H9 (cell line): ENCODE measurements at regions not wholly inside any gene's neighbourhood (a gene's known extent, or its start where the extent isn't known, plus 50 kb on each side); places are given as distances from the start of the nearest gene placed in this dataset.

ENCODE experiments used
- DNase-seq: peaks from one replicate; pipeline ENCODE4 v3.0.0-alpha.2; 2017
- H2AFZ ChIP-seq: one replicate; pipeline ENCODE4 v1.6.1; 2013; ENCODE audit warnings: mild to moderate bottlenecking, low read length, control low read depth, moderate library complexity
- H2AK5ac ChIP-seq: 2 replicates; pipeline ENCODE4 v1.6.1; 2013; ENCODE audit warnings: low read length, control low read depth, mixed read lengths; ENCODE audit not compliant: insufficient read length
- H2BK120ac ChIP-seq: one replicate; pipeline ENCODE4 v1.6.1; 2013; ENCODE audit warnings: low read depth, mild to moderate bottlenecking, low read length, control low read depth, inconsistent platforms; ENCODE audit not compliant: poor library complexity, severe bottlenecking
- H2BK12ac ChIP-seq: 2 replicates; pipeline ENCODE4 v1.6.1; 2013; ENCODE audit warnings: low read length, control low read depth, mixed read lengths, low read depth; ENCODE audit not compliant: insufficient read length
- H2BK15ac ChIP-seq: 2 replicates; pipeline ENCODE4 v1.6.1; 2013; ENCODE audit warnings: low read depth, low read length, control low read depth
- H2BK20ac ChIP-seq: one replicate; pipeline ENCODE4 v1.6.1; 2013; ENCODE audit warnings: low read depth, mild to moderate bottlenecking, low read length, control low read depth, inconsistent platforms; ENCODE audit not compliant: poor library complexity, severe bottlenecking
- H2BK5ac ChIP-seq: 2 replicates; pipeline ENCODE4 v1.6.1; 2013; ENCODE audit warnings: low read length, control low read depth, mixed read lengths; ENCODE audit not compliant: insufficient read length
- H3K14ac ChIP-seq: 2 replicates; pipeline ENCODE4 v1.6.1; 2013; ENCODE audit warnings: low read length, control low read depth; ENCODE audit not compliant: insufficient read depth
- H3K18ac ChIP-seq: 2 replicates; pipeline ENCODE4 v1.6.1; 2013; ENCODE audit warnings: low read depth, mild to moderate bottlenecking, mixed read lengths, low read length, control low read depth; ENCODE audit not compliant: insufficient read length
- H3K23ac ChIP-seq: 2 replicates; pipeline ENCODE4 v1.6.1; 2013; ENCODE audit warnings: low read length, control low read depth, mixed read lengths, low read depth; ENCODE audit not compliant: insufficient read length
- H3K23me2 ChIP-seq: 2 replicates; pipeline ENCODE4 v1.6.1; 2013; ENCODE audit warnings: low read depth, mild to moderate bottlenecking, mixed read lengths, low read length, control low read depth; ENCODE audit not compliant: insufficient read length, poor library complexity, severe bottlenecking
- H3K27ac ChIP-seq: 2 replicates; pipeline ENCODE4 v1.5.1; 2013; ENCODE audit warnings: low read length, control low read depth, mixed read lengths, low read depth; ENCODE audit not compliant: insufficient read length
- H3K27me3 ChIP-seq: 2 replicates; pipeline ENCODE4 v1.6.1; 2013; ENCODE audit warnings: low read length, control low read depth, inconsistent platforms; ENCODE audit not compliant: insufficient read depth
- H3K4ac ChIP-seq: 2 replicates; pipeline ENCODE4 v1.6.1; 2013; ENCODE audit warnings: low read depth, mild to moderate bottlenecking, control low read depth, inconsistent platforms, low read length, moderate library complexity
- H3K4me1 ChIP-seq: 2 replicates; pipeline ENCODE4 v1.6.1; 2013; ENCODE audit warnings: low read length, control low read depth, inconsistent platforms; ENCODE audit not compliant: insufficient read depth
- H3K4me2 ChIP-seq: 2 replicates; pipeline ENCODE4 v1.6.1; 2013; ENCODE audit warnings: low read length, control low read depth, mixed read lengths; ENCODE audit not compliant: insufficient read length, insufficient read depth
- H3K56ac ChIP-seq: 2 replicates; pipeline ENCODE4 v1.6.1; 2013; ENCODE audit warnings: low read depth, mild to moderate bottlenecking, mixed read lengths, low read length, control low read depth; ENCODE audit not compliant: insufficient read length
- H3K79me1 ChIP-seq: 2 replicates; pipeline ENCODE4 v1.6.1; 2013; ENCODE audit warnings: low read depth, mild to moderate bottlenecking, moderate library complexity, low read length, control low read depth, inconsistent platforms; ENCODE audit not compliant: insufficient read depth, poor library complexity, severe bottlenecking
- H3K79me2 ChIP-seq: 2 replicates; pipeline ENCODE4 v1.6.1; 2013; ENCODE audit warnings: low read length, control low read depth, inconsistent platforms; ENCODE audit not compliant: insufficient read depth
- H3K9ac ChIP-seq: 2 replicates; pipeline ENCODE4 v1.6.1; 2013; ENCODE audit warnings: low read length, control low read depth, mixed read lengths; ENCODE audit not compliant: insufficient read length; ENCODE audit errors: extremely low read depth
- H3K9me3 ChIP-seq: one replicate; pipeline ENCODE4 v1.6.1; 2013; ENCODE audit warnings: low read depth, low read length, inconsistent platforms; ENCODE audit not compliant: control insufficient read depth
- H3T11ph ChIP-seq: one replicate; pipeline ENCODE4 v1.6.1; 2013; ENCODE audit warnings: mild to moderate bottlenecking, low read length, control low read depth, inconsistent platforms
- H4K20me1 ChIP-seq: one replicate; pipeline ENCODE4 v1.6.1; 2013; ENCODE audit not compliant: control insufficient read depth, insufficient read length, insufficient read depth
- H4K5ac ChIP-seq: 2 replicates; pipeline ENCODE4 v1.6.1; 2013; ENCODE audit warnings: low read depth, mild to moderate bottlenecking, mixed read lengths, low read length, control low read depth; ENCODE audit not compliant: insufficient read length
- H4K8ac ChIP-seq: replicated peaks from 2 replicates; pipeline ENCODE4 v1.6.1; 2013; ENCODE audit warnings: low read length, control low read depth, mixed read lengths, low read depth; ENCODE audit not compliant: insufficient read length
- H4K91ac ChIP-seq: 2 replicates; pipeline ENCODE4 v1.6.1; 2013; ENCODE audit warnings: low read depth, mild to moderate bottlenecking, moderate library complexity, mixed read lengths, low read length, control low read depth; ENCODE audit not compliant: insufficient read length
- H3K27ac Mint-ChIP-seq, 3 experiments: 2 replicates in 2 of 3; 3 replicates in 1 of 3; pipeline ENCODE4 v1.8.0; 2020 to 2021; ENCODE audit warnings: mixed read lengths in 3 of 3, mild to moderate bottlenecking in 1 of 3, moderate library complexity in 1 of 3
- H3K27me3 Mint-ChIP-seq: 2 replicates; pipeline ENCODE4 v1.8.0; 2021; ENCODE audit warnings: low read depth, mild to moderate bottlenecking, moderate library complexity, mixed read lengths
- H3K36me3 Mint-ChIP-seq, 3 experiments: 2 replicates in 2 of 3; 3 replicates in 1 of 3; pipeline ENCODE4 v1.8.0; 2020 to 2021; ENCODE audit warnings: low read depth in 3 of 3, mixed read lengths in 3 of 3; ENCODE audit not compliant: insufficient read depth in 1 of 3
- H3K4me1 Mint-ChIP-seq, 2 experiments: 2 replicates each; pipeline ENCODE4 v1.8.0; 2020; ENCODE audit warnings: mixed read lengths in 2 of 2
- H3K4me3 Mint-ChIP-seq, 2 experiments: 2 replicates in 1 of 2; 3 replicates in 1 of 2; pipeline ENCODE4 v1.8.0; 2020 to 2021; ENCODE audit warnings: mild to moderate bottlenecking in 2 of 2, mixed read lengths in 2 of 2, moderate library complexity in 1 of 2
- H3K9me3 Mint-ChIP-seq, 2 experiments: 2 replicates in 1 of 2; 3 replicates in 1 of 2; pipeline ENCODE4 v1.8.0; 2020; ENCODE audit warnings: mild to moderate bottlenecking in 2 of 2, mixed read lengths in 2 of 2, moderate library complexity in 1 of 2
- CTCF ChIP-seq: fragments of 200-600 bp; sonication (generic); conservative IDR thresholded peaks from 3 replicates; pipeline ENCODE4 v1.8.0; 2021; ENCODE audit warnings: antibody characterized with exemption, mild to moderate bottlenecking
- WGBS: extraction: QIAGEN DNeasy Blood & Tissue Kit; methylation state at CpG from one replicate; pipeline ENCODE4 v1.1.7; 2013; ENCODE audit warnings: missing lambda C conversion rate, low lambda C conversion rate, mixed read lengths; ENCODE audit not compliant: insufficient read length; ENCODE audit errors: extremely low coverage; 5-methylcytosine and 5-hydroxymethylcytosine counted together

GRCh38 chr17:36839256-36839655 is 98.0 kb upstream of the LHX1 start:
- H3K14ac ChIP-seq: no peak overlapping the region
- no peaks in the 10 kb centered on the region for H3K23me2 ChIP-seq
- Mint-ChIP-seq H3K36me3 (peaks cover 0 to 8% (median 0%) of the 10 kb centered on the region in 3 experiments; a peak in 2 of 7 replicates), H3K4me1 (peaks cover 23 to 38% of the 10 kb centered on the region in 2 experiments), H3K27ac (no peak overlapping the region), H3K27me3 (peaks cover 38% of the 10 kb centered on the region), H3K4me3 (no peak overlapping the region), H3K9me3 (peaks cover 4% of the 10 kb centered on the region in 2 experiments; a peak in 3 of 5 replicates)
- H3K9ac ChIP-seq: no peak overlapping the region
- H3K27ac ChIP-seq: no peak overlapping the region
- H3K56ac ChIP-seq: no peak overlapping the region
- H3K79me1 ChIP-seq: no peaks in the 10 kb centered on the region
- no peak overlapping the region for H4K91ac ChIP-seq
- H3K18ac ChIP-seq: no peak overlapping the region
- H4K5ac ChIP-seq: no peak overlapping the region
- no peak overlapping the region for H3K4ac ChIP-seq
- no peak overlapping the region for H3K4me2 ChIP-seq
- no peak overlapping the region for H2BK120ac ChIP-seq
- no peak overlapping the region for H2BK5ac ChIP-seq
- DNase-seq: no peak
- no peak overlapping the region for H2BK15ac ChIP-seq
- no peaks in the 10 kb centered on the region for H3K4me1 ChIP-seq
- TF ChIP-seq CTCF: no peak
- no peaks in the 10 kb centered on the region for H3K79me2 ChIP-seq
- no peaks in the 10 kb centered on the region; the same call in 1 of the 2 replicates for H3K27me3 ChIP-seq
- no peak overlapping the region for H2BK20ac ChIP-seq
- no peak overlapping the region for H4K8ac ChIP-seq
- no peak overlapping the region for H2BK12ac ChIP-seq
- H3T11ph ChIP-seq: no peak overlapping the region
- H2AFZ ChIP-seq: no peak overlapping the region
- no peaks in the 10 kb centered on the region for H4K20me1 ChIP-seq
- no peak overlapping the region for H3K23ac ChIP-seq
- WGBS: no CpG with 5 or more reads among the region's 5 CpGs
- H2AK5ac ChIP-seq: no peak overlapping the region
- no peaks in the 10 kb centered on the region for H3K9me3 ChIP-seq
